ENCODE measurements at regions not wholly inside any gene's neighbourhood (a gene's known extent, or its start where the extent isn't known, plus 50 kb on each side); places are given as distances from the start of the nearest gene placed in this dataset.

DNA sequence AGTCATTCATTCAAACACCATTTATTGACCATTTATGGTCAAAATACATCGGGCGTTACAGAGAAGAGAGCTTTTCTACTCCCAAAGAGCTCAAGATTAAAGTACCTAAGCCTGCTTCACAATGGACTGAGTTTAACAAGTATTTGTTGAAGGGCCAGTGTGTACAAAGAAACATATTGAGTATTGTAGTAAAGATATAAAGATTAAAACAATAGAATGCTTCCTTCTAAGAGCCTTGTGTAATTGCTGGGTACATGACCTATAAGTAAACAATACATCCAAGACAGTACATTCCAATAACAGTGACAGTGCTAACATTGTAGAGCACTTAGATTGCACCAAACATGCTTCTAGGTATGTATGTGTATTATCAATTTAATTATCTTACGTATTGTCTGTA, 695.5 kb downstream of the PCDH7 start:
- TF ChIP-seq, protein P1, sequence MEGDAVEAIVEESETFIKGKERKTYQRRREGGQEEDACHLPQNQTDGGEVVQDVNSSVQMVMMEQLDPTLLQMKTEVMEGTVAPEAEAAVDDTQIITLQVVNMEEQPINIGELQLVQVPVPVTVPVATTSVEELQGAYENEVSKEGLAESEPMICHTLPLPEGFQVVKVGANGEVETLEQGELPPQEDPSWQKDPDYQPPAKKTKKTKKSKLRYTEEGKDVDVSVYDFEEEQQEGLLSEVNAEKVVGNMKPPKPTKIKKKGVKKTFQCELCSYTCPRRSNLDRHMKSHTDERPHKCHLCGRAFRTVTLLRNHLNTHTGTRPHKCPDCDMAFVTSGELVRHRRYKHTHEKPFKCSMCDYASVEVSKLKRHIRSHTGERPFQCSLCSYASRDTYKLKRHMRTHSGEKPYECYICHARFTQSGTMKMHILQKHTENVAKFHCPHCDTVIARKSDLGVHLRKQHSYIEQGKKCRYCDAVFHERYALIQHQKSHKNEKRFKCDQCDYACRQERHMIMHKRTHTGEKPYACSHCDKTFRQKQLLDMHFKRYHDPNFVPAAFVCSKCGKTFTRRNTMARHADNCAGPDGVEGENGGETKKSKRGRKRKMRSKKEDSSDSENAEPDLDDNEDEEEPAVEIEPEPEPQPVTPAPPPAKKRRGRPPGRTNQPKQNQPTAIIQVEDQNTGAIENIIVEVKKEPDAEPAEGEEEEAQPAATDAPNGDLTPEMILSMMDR (conservative IDR thresholded peaks at IDR 0.05; ENCODE audit: low read length) = no peak
- TF ChIP-seq EZH2phosphoT487 (IDR thresholded peaks at IDR 0.05; ENCODE audit: borderline replicate concordance) = no peak

All from Loucy (cell line).